ENCODE measurements at regions not wholly inside any gene's neighbourhood (a gene's known extent, or its start where the extent isn't known, plus 50 kb on each side); places are given as distances from the start of the nearest gene placed in this dataset.

GRCh38 chr2:167489325-167489724 is 601.0 kb downstream of the XIRP2 start:
- Histone ChIP-seq H3K4me3 (ENCODE audit: low read length) (no peak overlapping the region), H3K27ac (ENCODE audit: low read length) (no peak overlapping the region), H3K9ac (ENCODE audit: low read length) (no peak overlapping the region), H3K9me2 (ENCODE audit: insufficient read depth, low read length) (no peaks in the 10 kb centered on the region), H4K20me1 (ENCODE audit: insufficient read depth) (no peaks in the 10 kb centered on the region), H2AFZ (ENCODE audit: low read depth, low read length) (no peak overlapping the region), H3K36me3 (ENCODE audit: insufficient read depth, low read length) (no peaks in the 10 kb centered on the region), H3K4me2 (ENCODE audit: low read length) (no peak overlapping the region), H3K79me2 (replicated peaks; ENCODE audit: insufficient read depth, low read length) (no peaks in the 10 kb centered on the region), H3K27me3 (ENCODE audit: insufficient read depth, low read depth, low read length) (no peaks in the 10 kb centered on the region), H3F3A (ENCODE audit: insufficient read depth, low read length, poor library complexity, severe bottlenecking) (no peaks in the 10 kb centered on the region), H3K9me3 (ENCODE audit: low read length) (no peaks in the 10 kb centered on the region)
- TF ChIP-seq MXI1 (conservative IDR thresholded peaks at IDR 0.05; ENCODE audit: poor library complexity, severe bottlenecking) (no peak), CTCF (IDR thresholded peaks at IDR 0.05; ENCODE audit: poor library complexity, severe bottlenecking) (no peak), EZH2 (IDR thresholded peaks at IDR 0.05; ENCODE audit: borderline replicate concordance, insufficient read depth, low read length, poor library complexity, severe bottlenecking) (no peak), RAD21 (conservative IDR thresholded peaks at IDR 0.05) (no peak), TAF1 (IDR thresholded peaks at IDR 0.05; ENCODE audit: low read depth) (no peak), EP300 (conservative IDR thresholded peaks at IDR 0.05; ENCODE audit: poor library complexity, severe bottlenecking) (no peak), REST (IDR thresholded peaks at IDR 0.05; ENCODE audit: borderline replicate concordance) (no peak), SMC3 (conservative IDR thresholded peaks at IDR 0.05; ENCODE audit: poor library complexity) (no peak), POLR2AphosphoS5 (IDR thresholded peaks at IDR 0.05) (no peak)

- H3F3A ChIP-seq (ENCODE audit: insufficient read depth, low read length, poor library complexity, severe bottlenecking), result no peaks in the 10 kb centered on the region
- no peaks in the 10 kb centered on the region for H3K79me2 ChIP-seq (replicated peaks; ENCODE audit: insufficient read depth, low read length)
- H3K27me3 ChIP-seq (ENCODE audit: insufficient read depth, low read depth, low read length), result no peaks in the 10 kb centered on the region
- no peak overlapping the region for H3K9ac ChIP-seq (ENCODE audit: low read length)
- no peak overlapping the region for H3K4me3 ChIP-seq (ENCODE audit: low read length)
- H3K9me2 ChIP-seq (ENCODE audit: insufficient read depth, low read length), result no peaks in the 10 kb centered on the region
- H3K9me3 ChIP-seq (ENCODE audit: low read length), result no peaks in the 10 kb centered on the region
- no peaks in the 10 kb centered on the region for H4K20me1 ChIP-seq (ENCODE audit: insufficient read depth)
- TF ChIP-seq MXI1 (conservative IDR thresholded peaks at IDR 0.05; ENCODE audit: poor library complexity, severe bottlenecking) (no peak), SMC3 (conservative IDR thresholded peaks at IDR 0.05; ENCODE audit: poor library complexity) (no peak), CTCF (IDR thresholded peaks at IDR 0.05; ENCODE audit: poor library complexity, severe bottlenecking) (no peak), EP300 (conservative IDR thresholded peaks at IDR 0.05; ENCODE audit: poor library complexity, severe bottlenecking) (no peak), REST (IDR thresholded peaks at IDR 0.05; ENCODE audit: borderline replicate concordance) (no peak), RAD21 (conservative IDR thresholded peaks at IDR 0.05) (no peak), POLR2AphosphoS5 (IDR thresholded peaks at IDR 0.05) (no peak), EZH2 (IDR thresholded peaks at IDR 0.05; ENCODE audit: borderline replicate concordance, insufficient read depth, low read length, poor library complexity, severe bottlenecking) (no peak), TAF1 (IDR thresholded peaks at IDR 0.05; ENCODE audit: low read depth) (no peak)
- H3K4me2 ChIP-seq (ENCODE audit: low read length), result no peak overlapping the region
- no peak overlapping the region for H3K27ac ChIP-seq (ENCODE audit: low read length)
- H3K36me3 ChIP-seq (ENCODE audit: insufficient read depth, low read length), result no peaks in the 10 kb centered on the region
- H2AFZ ChIP-seq (ENCODE audit: low read depth, low read length), result no peak overlapping the region
Observed at GRCh38 chr2:167487728-167488127, 599.4 kb downstream of the XIRP2 start.

Measured in neural cell (in vitro differentiated cells).